SK-N-MC (cell line): ENCODE measurements at regions not wholly inside any gene's neighbourhood (a gene's known extent, or its start where the extent isn't known, plus 50 kb on each side); places are given as distances from the start of the nearest gene placed in this dataset.

Experiments
- EZH2 ChIP-seq: fragments of 200-600 bp; sonication (generic); IDR thresholded peaks from one replicate; pipeline ENCODE4 v1.6.1; 2017; ENCODE audit warnings: antibody characterized with exemption
- POLR2AphosphoS5 ChIP-seq: IDR thresholded peaks from 2 replicates; pipeline ENCODE4 v1.6.1; 2012; ENCODE audit warnings: mild to moderate bottlenecking, low read depth, low read length, borderline replicate concordance

DNA sequence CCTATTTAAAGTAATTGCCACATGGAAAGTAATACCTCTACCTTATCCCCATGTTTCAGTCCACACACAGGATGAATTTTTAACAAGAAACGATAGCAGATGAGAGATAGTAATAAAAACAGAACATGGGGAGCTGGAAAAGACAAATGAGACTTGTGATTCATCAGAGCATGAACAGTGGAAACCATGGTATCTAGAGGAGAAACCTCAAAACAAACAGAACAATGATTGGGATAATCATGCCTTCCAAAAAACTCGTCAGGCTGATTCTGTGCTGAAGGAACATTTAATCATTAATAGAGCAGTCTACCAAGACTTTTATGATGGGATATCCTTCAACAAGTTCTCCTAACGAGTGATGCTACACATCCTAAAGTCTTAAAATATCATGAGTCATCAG lies 1390.7 kb downstream of the FSCB start:
- TF ChIP-seq POLR2AphosphoS5, result no peak
- no peak for TF ChIP-seq EZH2
